GM19239 (cell line): ENCODE measurements at regions not wholly inside any gene's neighbourhood (a gene's known extent, or its start where the extent isn't known, plus 50 kb on each side); places are given as distances from the start of the nearest gene placed in this dataset.

ENCODE experiments used
- DNase-seq: peaks from one replicate; pipeline ENCODE4 v3.0.0; 2011; ENCODE audit warnings: low spot score; ENCODE audit not compliant: insufficient read length
- FAIRE-seq: peaks from 2 replicates; lab custom pipeline; 2011; peaks lifted over from hg19 to GRCh38; lab: Jason Lieb, UNC

- FAIRE-seq (no peak), DNase-seq (no peak)
Measured at GRCh38 chr9:13902286-13903066, 411.5 kb downstream of the NFIB start.

- DNase-seq: no peak
- no peak for FAIRE-seq
Measured at GRCh38 chr9:13901176-13901575, 412.8 kb downstream of the NFIB start.

- no peak for DNase-seq
- FAIRE-seq: no peak
Measured at GRCh38 chr9:13900449-13900848, 413.5 kb downstream of the NFIB start.

GRCh38 chr9:13899924-13900323 is 414.0 kb downstream of the NFIB start:
- no peak for DNase-seq

GRCh38 chr9:13898957-13899356 is 415.0 kb downstream of the NFIB start:
- FAIRE-seq: no peak
- no peak for DNase-seq

More at GRCh38 chr9:13899924-13900323, 414.0 kb downstream of the NFIB start:
- no peak for FAIRE-seq

- DNase-seq: no peak
- no peak for FAIRE-seq
Measured at GRCh38 chr9:13896922-13897835, 416.8 kb downstream of the NFIB start.

GRCh38 chr9:13896047-13896446 is 417.9 kb downstream of the NFIB start:
- DNase-seq (no peak), FAIRE-seq (no peak)

GRCh38 chr9:13885258-13885657 is 428.7 kb downstream of the NFIB start:
- FAIRE-seq (no peak), DNase-seq (no peak)

- FAIRE-seq (no peak), DNase-seq (no peak)
Measured at GRCh38 chr9:13879981-13880380, 434.0 kb downstream of the NFIB start.

GRCh38 chr9:13879011-13879410 is 434.9 kb downstream of the NFIB start:
- DNase-seq: no peak
- FAIRE-seq: no peak

GRCh38 chr9:13878241-13878711 is 435.7 kb downstream of the NFIB start:
- no peak for DNase-seq
- FAIRE-seq: no peak

- FAIRE-seq: no peak
Measured at GRCh38 chr9:13876741-13877140, 437.2 kb downstream of the NFIB start.

GRCh38 chr9:13873203-13873602 is 440.7 kb downstream of the NFIB start:
- DNase-seq (no peak), FAIRE-seq (no peak)

More at GRCh38 chr9:13876741-13877140, 437.2 kb downstream of the NFIB start:
- DNase-seq: no peak

- no peak for DNase-seq
- FAIRE-seq: no peak
Measured at GRCh38 chr9:13868336-13868735, 445.6 kb downstream of the NFIB start.

GRCh38 chr9:13865869-13866268 is 448.1 kb downstream of the NFIB start:
- DNase-seq (no peak), FAIRE-seq (no peak)

- DNase-seq (no peak), FAIRE-seq (no peak)
Measured at GRCh38 chr9:13863112-13863511, 450.8 kb downstream of the NFIB start.

GRCh38 chr9:13862654-13863053 is 451.3 kb downstream of the NFIB start:
- DNase-seq (no peak), FAIRE-seq (no peak)

GRCh38 chr9:13860946-13861640 is 452.8 kb downstream of the NFIB start:
- FAIRE-seq (no peak), DNase-seq (no peak)

- FAIRE-seq: no peak
- DNase-seq: no peak
Measured at GRCh38 chr9:13860019-13860418, 453.9 kb downstream of the NFIB start.

GRCh38 chr9:13857521-13857920 is 456.4 kb downstream of the NFIB start:
- no peak for FAIRE-seq
- no peak for DNase-seq
